CD4-positive, alpha-beta T cell (primary cell): ENCODE measurements at regions not wholly inside any gene's neighbourhood (a gene's known extent, or its start where the extent isn't known, plus 50 kb on each side); places are given as distances from the start of the nearest gene placed in this dataset.

Experiments
- ATAC-seq: fragments of 200-7000 bp; cut with Tn5 transposase; one replicate; pipeline ENCODE4 v1.10.0; 2022; ENCODE audit warnings: mild to moderate bottlenecking; ENCODE audit not compliant: poor library complexity
- CTCF ChIA-PET: fragments of 350-600 bp; sonication (Branson Sonifier 250); formaldehyde crosslinking; loops from one replicate; lab custom pipeline; 2021; ENCODE audit warnings: antibody characterized with exemption, inconsistent platforms; lab: Charles Lee
- POLR2A ChIA-PET: fragments of 350-600 bp; sonication (Branson Sonifier 250); formaldehyde crosslinking; loops from one replicate; lab custom pipeline; 2021; ENCODE audit warnings: antibody characterized with exemption, inconsistent platforms; lab: Charles Lee
- DNase-seq, 14 experiments: peaks; one replicate each; pipeline ENCODE4 v3.0.0-alpha.2; 2013 to 2020; ENCODE audit warnings: mixed read lengths in 2 of 14
- H3K27ac ChIP-seq, 2 donors: one replicate each; pipeline versions ENCODE4 v1.5.1 to v1.7.0; 2013; ENCODE audit warnings: low read length in 2 of 2, low read depth in 1 of 2, mild to moderate bottlenecking in 1 of 2
- H3K27me3 ChIP-seq, 2 experiments: 1 replicate in 1 of 2; 2 replicates in 1 of 2; pipeline versions ENCODE4 v1.6.1 to v1.7.0; 2013; ENCODE audit warnings: low read length in 2 of 2, control low read depth in 1 of 2, mild to moderate bottlenecking in 1 of 2, moderate library complexity in 1 of 2; ENCODE audit not compliant: insufficient read depth in 2 of 2, control insufficient read depth in 1 of 2
- H3K36me3 ChIP-seq: one replicate; pipeline ENCODE4 v1.6.1; 2013; ENCODE audit warnings: low read length, control low read depth; ENCODE audit not compliant: insufficient read depth
- H3K4me1 ChIP-seq: one replicate; pipeline ENCODE4 v1.6.1; 2013; ENCODE audit warnings: low read length, control low read depth; ENCODE audit not compliant: insufficient read depth
- H3K4me3 ChIP-seq: one replicate; pipeline ENCODE4 v1.5.1; 2013; ENCODE audit warnings: mild to moderate bottlenecking, low read length, moderate library complexity
- H3K9me3 ChIP-seq, 2 experiments: 1 replicate in 1 of 2; 2 replicates in 1 of 2; pipeline versions ENCODE4 v1.6.1 to v1.7.0; 2013; ENCODE audit warnings: low read length in 2 of 2, mild to moderate bottlenecking in 2 of 2, control low read depth in 1 of 2, moderate library complexity in 1 of 2; ENCODE audit not compliant: control insufficient read depth in 1 of 2, insufficient read depth in 1 of 2
- H3K27ac Mint-ChIP-seq: one replicate; pipeline ENCODE4 v1.8.0; 2020; ENCODE audit warnings: mixed read lengths
- H3K27me3 Mint-ChIP-seq: one replicate; pipeline ENCODE4 v1.8.0; 2021; ENCODE audit warnings: mixed read lengths
- H3K36me3 Mint-ChIP-seq: one replicate; pipeline ENCODE4 v1.8.0; 2021; ENCODE audit warnings: low read depth, mixed read lengths
- H3K4me1 Mint-ChIP-seq: one replicate; pipeline ENCODE4 v1.8.0; 2021; ENCODE audit warnings: low read depth, mixed read lengths
- H3K4me3 Mint-ChIP-seq: one replicate; pipeline ENCODE4 v1.8.0; 2020; ENCODE audit warnings: mild to moderate bottlenecking, mixed read lengths
- H3K9me3 Mint-ChIP-seq: one replicate; pipeline ENCODE4 v1.8.0; 2020; ENCODE audit warnings: mixed read lengths
- CTCF ChIP-seq: fragments of 200-600 bp; IDR thresholded peaks from one replicate; pipeline ENCODE4 v1.8.0; 2022; ENCODE audit warnings: antibody characterized with exemption, mild to moderate bottlenecking
- intact Hi-C, 2 experiments: fragments of 100-400 bp; cut with DNase I in 1 of 2; cut with micrococcal nuclease in 1 of 2; formaldehyde crosslinking; loops; one replicate each; pipeline versions ENCODE4 v1.15.1 to v1.9.0; 2023 to 2025; cut with DNase I, micrococcal nuclease

DNA sequence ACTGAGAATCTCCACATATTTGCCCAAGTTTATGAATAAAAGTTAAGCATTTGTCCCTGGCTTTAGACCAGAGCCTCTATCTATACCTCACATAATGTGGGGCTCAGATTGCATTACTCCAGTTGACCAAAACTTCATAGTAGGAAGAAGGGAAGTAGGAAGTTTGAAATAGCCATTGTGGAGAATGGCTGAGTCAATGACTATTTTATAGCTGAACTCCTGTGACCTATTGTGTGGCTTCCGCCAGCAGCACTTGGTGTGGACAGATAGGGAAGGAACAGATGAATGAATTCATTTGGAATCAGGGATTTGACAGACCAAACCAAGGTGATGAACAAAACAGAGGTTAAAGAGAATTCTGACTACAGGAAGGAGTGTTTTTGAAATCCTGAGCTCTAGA is 92.9 kb upstream of the LPAR1 start:
- H3K4me3 Mint-ChIP-seq, result no peak overlapping the region
- no peaks in the 10 kb centered on the region for H3K4me1 Mint-ChIP-seq
- Histone ChIP-seq H3K27me3 (no peaks in the 10 kb centered on the region), H3K4me1 (no peaks in the 10 kb centered on the region), H3K36me3 (no peaks in the 10 kb centered on the region), H3K9me3 (peaks cover 13 to 17% of the 10 kb centered on the region in 2 experiments), H3K27ac (no peak overlapping the region), H3K4me3 (no peak overlapping the region)
- ATAC-seq (no peak), DNase-seq (no peak)
- H3K36me3 Mint-ChIP-seq, result no peaks in the 10 kb centered on the region
- H3K27me3 Mint-ChIP-seq, result no peaks in the 10 kb centered on the region
- intact Hi-C loops, result no loop called here
- POLR2A ChIA-PET, result no interaction called here
- CTCF ChIA-PET, result no interaction called here
- H3K9me3 Mint-ChIP-seq, result peaks cover 10% of the 10 kb centered on the region
- no peak overlapping the region for H3K27ac Mint-ChIP-seq
- no peak for TF ChIP-seq CTCF

DNA sequence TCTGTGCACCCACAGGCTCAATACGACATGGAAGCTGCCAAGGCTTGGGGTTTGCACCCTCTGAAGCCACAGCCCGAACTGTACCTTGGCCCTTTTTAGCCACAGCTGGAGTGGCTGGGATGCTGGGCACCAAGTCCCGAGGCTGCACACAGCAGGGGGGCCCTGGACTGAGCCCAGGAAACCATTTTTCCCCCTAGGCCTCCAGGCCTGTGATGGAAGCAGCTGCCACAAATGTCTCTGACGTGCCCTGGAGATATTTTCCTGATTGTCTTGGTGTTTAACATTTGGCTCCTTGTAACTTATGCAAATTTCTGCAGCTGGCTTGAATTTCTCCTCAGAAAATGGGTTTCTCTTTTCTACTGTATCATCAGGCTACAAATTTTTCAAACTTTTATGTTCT is 82.3 kb upstream of the LPAR1 start:
- Mint-ChIP-seq H3K27ac (no peak overlapping the region), H3K27me3 (no peaks in the 10 kb centered on the region), H3K4me3 (no peak overlapping the region), H3K4me1 (no peaks in the 10 kb centered on the region), H3K9me3 (peaks cover 16% of the 10 kb centered on the region), H3K36me3 (no peaks in the 10 kb centered on the region)
- Histone ChIP-seq H3K27me3 (no peaks in the 10 kb centered on the region), H3K27ac (no peak overlapping the region), H3K4me3 (no peak overlapping the region), H3K4me1 (no peaks in the 10 kb centered on the region), H3K36me3 (no peaks in the 10 kb centered on the region), H3K9me3 (peaks cover 0 to 6% of the 10 kb centered on the region in 2 experiments)
- no peak for TF ChIP-seq CTCF
- no peak for DNase-seq
- POLR2A ChIA-PET, result no interaction called here
- intact Hi-C loops, result no loop called here
- no peak for ATAC-seq
- CTCF ChIA-PET, result no interaction called here

GRCh38 chr9:111118256-111118948 is 80.1 kb upstream of the LPAR1 start:
- Histone ChIP-seq H3K4me1 (no peaks in the 10 kb centered on the region), H3K27ac (no peak overlapping the region), H3K4me3 (no peak overlapping the region), H3K9me3 (peaks cover 0 to 6% of the 10 kb centered on the region in 2 experiments), H3K27me3 (no peaks in the 10 kb centered on the region), H3K36me3 (no peaks in the 10 kb centered on the region)
- Mint-ChIP-seq H3K9me3 (peaks cover 12% of the 10 kb centered on the region), H3K27ac (no peak overlapping the region), H3K36me3 (no peaks in the 10 kb centered on the region), H3K27me3 (no peaks in the 10 kb centered on the region), H3K4me3 (no peak overlapping the region), H3K4me1 (no peaks in the 10 kb centered on the region)
- ChIA-PET CTCF (no interaction called here), POLR2A (no interaction called here)
- no peak for TF ChIP-seq CTCF
- intact Hi-C loops, result no loop called here
- ATAC-seq, result no peak
- no peak for DNase-seq
